ENCODE measurements at regions not wholly inside any gene's neighbourhood (a gene's known extent, or its start where the extent isn't known, plus 50 kb on each side); places are given as distances from the start of the nearest gene placed in this dataset.

GRCh38 chr10:78202386-78202785 is 168.7 kb downstream of the RPS24 start:
- WGBS, 2 donors = 71 to 82% methylated on average over 4 of the region's 4 CpGs
- Histone ChIP-seq H3K36me3 (no peaks in the 10 kb centered on the region), H3K4me1 (peaks cover 0 to 8% (median 0%) of the 10 kb centered on the region in 4 donors), H3K27ac (no peak overlapping the region), H3K4me3 (no peak overlapping the region), H3K9me3 (no peaks in the 10 kb centered on the region), H3K27me3 (no peaks in the 10 kb centered on the region)
- TF ChIP-seq, protein P1, sequence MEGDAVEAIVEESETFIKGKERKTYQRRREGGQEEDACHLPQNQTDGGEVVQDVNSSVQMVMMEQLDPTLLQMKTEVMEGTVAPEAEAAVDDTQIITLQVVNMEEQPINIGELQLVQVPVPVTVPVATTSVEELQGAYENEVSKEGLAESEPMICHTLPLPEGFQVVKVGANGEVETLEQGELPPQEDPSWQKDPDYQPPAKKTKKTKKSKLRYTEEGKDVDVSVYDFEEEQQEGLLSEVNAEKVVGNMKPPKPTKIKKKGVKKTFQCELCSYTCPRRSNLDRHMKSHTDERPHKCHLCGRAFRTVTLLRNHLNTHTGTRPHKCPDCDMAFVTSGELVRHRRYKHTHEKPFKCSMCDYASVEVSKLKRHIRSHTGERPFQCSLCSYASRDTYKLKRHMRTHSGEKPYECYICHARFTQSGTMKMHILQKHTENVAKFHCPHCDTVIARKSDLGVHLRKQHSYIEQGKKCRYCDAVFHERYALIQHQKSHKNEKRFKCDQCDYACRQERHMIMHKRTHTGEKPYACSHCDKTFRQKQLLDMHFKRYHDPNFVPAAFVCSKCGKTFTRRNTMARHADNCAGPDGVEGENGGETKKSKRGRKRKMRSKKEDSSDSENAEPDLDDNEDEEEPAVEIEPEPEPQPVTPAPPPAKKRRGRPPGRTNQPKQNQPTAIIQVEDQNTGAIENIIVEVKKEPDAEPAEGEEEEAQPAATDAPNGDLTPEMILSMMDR (IDR thresholded peaks at IDR 0.05) = no peak
- TF ChIP-seq EP300 (IDR thresholded peaks at IDR 0.05) = no peak
- TF ChIP-seq POLR2A (IDR thresholded peaks at IDR 0.05) = no peak
- no peak for DNase-seq (ENCODE audit: low spot score in 2 of 2)

GRCh38 chr10:78203915-78204818 is 170.5 kb downstream of the RPS24 start:
- Histone ChIP-seq H3K27me3 (no peaks in the 10 kb centered on the region), H3K4me3 (no peak overlapping the region), H3K4me1 (peaks cover 0 to 8% (median 0%) of the 10 kb centered on the region in 4 donors), H3K9me3 (no peaks in the 10 kb centered on the region), H3K27ac (no peak overlapping the region), H3K36me3 (no peaks in the 10 kb centered on the region)
- WGBS, 2 donors = 54 to 64% methylated on average over 9 of the region's 9 CpGs
- no peak for DNase-seq (ENCODE audit: low spot score in 2 of 2)
- TF ChIP-seq EP300 (IDR thresholded peaks at IDR 0.05) = no peak

GRCh38 chr10:78205457-78206016 is 171.9 kb downstream of the RPS24 start:
- H3K4me3 ChIP-seq = no peak overlapping the region
- no peaks in the 10 kb centered on the region for H3K27me3 ChIP-seq
- no peak for DNase-seq (ENCODE audit: low spot score in 2 of 2)
- H3K27ac ChIP-seq = no peak overlapping the region
- H3K9me3 ChIP-seq = no peaks in the 10 kb centered on the region
- WGBS, 2 donors = 77 to 85% methylated on average over 5 of the region's 5 CpGs
- TF ChIP-seq EP300 (IDR thresholded peaks at IDR 0.05) (no peak), POLR2A (IDR thresholded peaks at IDR 0.05) (no peak)
- TF ChIP-seq, protein P1 (IDR thresholded peaks at IDR 0.05) = no peak
- H3K4me1 ChIP-seq = peaks cover 0 to 8% (median 0%) of the 10 kb centered on the region in 4 donors
- no peaks in the 10 kb centered on the region for H3K36me3 ChIP-seq

GRCh38 chr10:78207216-78207615 is 173.6 kb downstream of the RPS24 start:
- H3K27ac ChIP-seq = no peak overlapping the region
- no peaks in the 10 kb centered on the region for H3K36me3 ChIP-seq
- no peaks in the 10 kb centered on the region for H3K27me3 ChIP-seq
- no peaks in the 10 kb centered on the region for H3K9me3 ChIP-seq
- H3K4me1 ChIP-seq = peaks cover 0 to 15% (median 2%) of the 10 kb centered on the region in 4 donors
- TF ChIP-seq POLR2A (IDR thresholded peaks at IDR 0.05) (no peak), EP300 (IDR thresholded peaks at IDR 0.05) (no peak)
- TF ChIP-seq, protein P1 (IDR thresholded peaks at IDR 0.05) = no peak
- DNase-seq (ENCODE audit: low spot score in 2 of 2) = no peak
- 62 to 63% methylated on average over 5 of the region's 5 CpGs for WGBS, 2 donors
- H3K4me3 ChIP-seq = no peak overlapping the region

- H3K4me3 ChIP-seq = no peak overlapping the region
- no peak overlapping the region for H3K27ac ChIP-seq
- no peak for TF ChIP-seq POLR2A (IDR thresholded peaks at IDR 0.05)
- no peak for TF ChIP-seq EP300 (IDR thresholded peaks at IDR 0.05)
- TF ChIP-seq, protein P1 (IDR thresholded peaks at IDR 0.05) = no peak
- no peaks in the 10 kb centered on the region for H3K27me3 ChIP-seq
- no peaks in the 10 kb centered on the region for H3K9me3 ChIP-seq
- 80% methylated on average over 4 of the region's 4 CpGs for WGBS, 2 donors
- no peak for DNase-seq (ENCODE audit: low spot score in 2 of 2)
- H3K4me1 ChIP-seq = peaks cover 0 to 21% (median 2%) of the 10 kb centered on the region in 4 donors
- H3K36me3 ChIP-seq = no peaks in the 10 kb centered on the region
Measured at GRCh38 chr10:78207776-78208175, 174.1 kb downstream of the RPS24 start.

All from tibial nerve (tissue), 4 donors.